ENCODE measurements at regions not wholly inside any gene's neighbourhood (a gene's known extent, or its start where the extent isn't known, plus 50 kb on each side); places are given as distances from the start of the nearest gene placed in this dataset.
A peak's percentile ranks its signal among the peaks of the same experiment; 100 is the strongest.

- H3K4me1 Mint-ChIP-seq (ENCODE audit: low read depth), result peaks cover 6% of the 10 kb centered on the region
- no peaks in the 10 kb centered on the region for H3K9me3 Mint-ChIP-seq
- H3K36me3 Mint-ChIP-seq (ENCODE audit: low read depth), result no peaks in the 10 kb centered on the region
- peak; percentile 51 for DNase-seq
- H3K27ac Mint-ChIP-seq, result no peak overlapping the region
- no peak overlapping the region for H3K4me3 Mint-ChIP-seq
- peaks cover 11% of the 10 kb centered on the region for H3K27me3 Mint-ChIP-seq
Measured at GRCh38 chr16:66315210-66315825, 51.2 kb upstream of the CDH5 start.

- H3K4me1 Mint-ChIP-seq (ENCODE audit: low read depth), result peaks cover 6% of the 10 kb centered on the region
- H3K4me3 Mint-ChIP-seq, result no peak overlapping the region
- DNase-seq, result no peak
- H3K36me3 Mint-ChIP-seq (ENCODE audit: low read depth), result no peaks in the 10 kb centered on the region
- no peaks in the 10 kb centered on the region for H3K9me3 Mint-ChIP-seq
- peaks cover 5% of the 10 kb centered on the region for H3K27me3 Mint-ChIP-seq
- no peak overlapping the region for H3K27ac Mint-ChIP-seq
Measured at GRCh38 chr16:66311306-66311705, 55.2 kb upstream of the CDH5 start.

- DNase-seq, result no peak
- Mint-ChIP-seq H3K27me3 (peaks cover 3% of the 10 kb centered on the region), H3K9me3 (no peaks in the 10 kb centered on the region), H3K4me3 (no peak overlapping the region), H3K27ac (no peak overlapping the region), H3K36me3 (ENCODE audit: low read depth) (no peaks in the 10 kb centered on the region), H3K4me1 (ENCODE audit: low read depth) (no peaks in the 10 kb centered on the region)
Measured at GRCh38 chr16:66309215-66309807, 57.2 kb upstream of the CDH5 start.

GRCh38 chr16:66308096-66308495 lies 58.4 kb upstream of the CDH5 start:
- no peak for DNase-seq
- no peaks in the 10 kb centered on the region for H3K27me3 Mint-ChIP-seq
- no peaks in the 10 kb centered on the region for H3K4me1 Mint-ChIP-seq (ENCODE audit: low read depth)
- no peaks in the 10 kb centered on the region for H3K36me3 Mint-ChIP-seq (ENCODE audit: low read depth)
- no peaks in the 10 kb centered on the region for H3K9me3 Mint-ChIP-seq
- H3K4me3 Mint-ChIP-seq, result no peak overlapping the region
- H3K27ac Mint-ChIP-seq, result no peak overlapping the region

GRCh38 chr16:66306366-66307150 lies 59.9 kb upstream of the CDH5 start:
- H3K4me1 Mint-ChIP-seq (ENCODE audit: low read depth), result no peaks in the 10 kb centered on the region
- H3K27me3 Mint-ChIP-seq, result no peaks in the 10 kb centered on the region
- no peak for DNase-seq
- no peaks in the 10 kb centered on the region for H3K36me3 Mint-ChIP-seq (ENCODE audit: low read depth)
- no peaks in the 10 kb centered on the region for H3K9me3 Mint-ChIP-seq
- H3K27ac Mint-ChIP-seq, result no peak overlapping the region
- H3K4me3 Mint-ChIP-seq, result no peak overlapping the region

- H3K4me1 Mint-ChIP-seq (ENCODE audit: low read depth), result no peaks in the 10 kb centered on the region
- H3K4me3 Mint-ChIP-seq, result no peak overlapping the region
- no peak for DNase-seq
- no peaks in the 10 kb centered on the region for H3K27me3 Mint-ChIP-seq
- no peaks in the 10 kb centered on the region for H3K9me3 Mint-ChIP-seq
- H3K36me3 Mint-ChIP-seq (ENCODE audit: low read depth), result no peaks in the 10 kb centered on the region
- no peak overlapping the region for H3K27ac Mint-ChIP-seq
Measured at GRCh38 chr16:66304961-66305360, 61.5 kb upstream of the CDH5 start.

GRCh38 chr16:66304151-66304550 lies 62.3 kb upstream of the CDH5 start:
- H3K9me3 Mint-ChIP-seq, result peaks cover under 1% of the 10 kb centered on the region
- DNase-seq, result no peak

GRCh38 chr16:66300501-66300900 lies 66.0 kb upstream of the CDH5 start:
- no peaks in the 10 kb centered on the region for H3K27me3 Mint-ChIP-seq
- H3K36me3 Mint-ChIP-seq (ENCODE audit: low read depth), result no peaks in the 10 kb centered on the region
- DNase-seq, result no peak
- H3K27ac Mint-ChIP-seq, result no peak overlapping the region
- H3K4me3 Mint-ChIP-seq, result no peak overlapping the region
- H3K9me3 Mint-ChIP-seq, result peaks cover 3% of the 10 kb centered on the region
- peaks cover 9% of the 10 kb centered on the region for H3K4me1 Mint-ChIP-seq (ENCODE audit: low read depth)

More at GRCh38 chr16:66304151-66304550, 62.3 kb upstream of the CDH5 start:
- no peaks in the 10 kb centered on the region for H3K36me3 Mint-ChIP-seq (ENCODE audit: low read depth)
- H3K4me1 Mint-ChIP-seq (ENCODE audit: low read depth), result peaks cover 7% of the 10 kb centered on the region
- H3K27ac Mint-ChIP-seq, result no peak overlapping the region
- no peaks in the 10 kb centered on the region for H3K27me3 Mint-ChIP-seq
- no peak overlapping the region for H3K4me3 Mint-ChIP-seq

- no peaks in the 10 kb centered on the region for H3K27me3 Mint-ChIP-seq
- peaks cover 9% of the 10 kb centered on the region for H3K4me1 Mint-ChIP-seq (ENCODE audit: low read depth)
- DNase-seq, result no peak
- H3K27ac Mint-ChIP-seq, result no peak overlapping the region
- no peaks in the 10 kb centered on the region for H3K36me3 Mint-ChIP-seq (ENCODE audit: low read depth)
- no peak overlapping the region for H3K4me3 Mint-ChIP-seq
- H3K9me3 Mint-ChIP-seq, result peaks cover 3% of the 10 kb centered on the region
Measured at GRCh38 chr16:66300037-66300436, 66.5 kb upstream of the CDH5 start.

- H3K36me3 Mint-ChIP-seq (ENCODE audit: low read depth), result no peaks in the 10 kb centered on the region
- DNase-seq, result no peak
- H3K27ac Mint-ChIP-seq, result no peak overlapping the region
- peaks cover 9% of the 10 kb centered on the region for H3K4me1 Mint-ChIP-seq (ENCODE audit: low read depth)
- no peaks in the 10 kb centered on the region for H3K27me3 Mint-ChIP-seq
- no peak overlapping the region for H3K4me3 Mint-ChIP-seq
- peaks cover 3% of the 10 kb centered on the region for H3K9me3 Mint-ChIP-seq
Measured at GRCh38 chr16:66299349-66299748, 67.1 kb upstream of the CDH5 start.

- Mint-ChIP-seq H3K27ac (no peak overlapping the region), H3K27me3 (peaks cover 2% of the 10 kb centered on the region), H3K4me3 (no peak overlapping the region), H3K36me3 (ENCODE audit: low read depth) (no peaks in the 10 kb centered on the region), H3K9me3 (peaks cover 3% of the 10 kb centered on the region), H3K4me1 (ENCODE audit: low read depth) (peaks cover 9% of the 10 kb centered on the region)
- no peak for DNase-seq
Measured at GRCh38 chr16:66298571-66299120, 67.8 kb upstream of the CDH5 start.

- DNase-seq, result no peak
- peaks cover 3% of the 10 kb centered on the region for H3K9me3 Mint-ChIP-seq
- no peak overlapping the region for H3K4me3 Mint-ChIP-seq
- H3K4me1 Mint-ChIP-seq (ENCODE audit: low read depth), result peaks cover 9% of the 10 kb centered on the region
- H3K36me3 Mint-ChIP-seq (ENCODE audit: low read depth), result no peaks in the 10 kb centered on the region
- H3K27me3 Mint-ChIP-seq, result peaks cover 8% of the 10 kb centered on the region
- H3K27ac Mint-ChIP-seq, result no peak overlapping the region
Measured at GRCh38 chr16:66298006-66298405, 68.5 kb upstream of the CDH5 start.

GRCh38 chr16:66296591-66296990 lies 69.9 kb upstream of the CDH5 start:
- Mint-ChIP-seq H3K4me1 (ENCODE audit: low read depth) (peaks cover 9% of the 10 kb centered on the region), H3K36me3 (ENCODE audit: low read depth) (no peaks in the 10 kb centered on the region), H3K27ac (no peak overlapping the region), H3K4me3 (no peak overlapping the region), H3K27me3 (peaks cover 17% of the 10 kb centered on the region), H3K9me3 (peaks cover 3% of the 10 kb centered on the region)
- DNase-seq, result no peak

GRCh38 chr16:66295761-66296546 lies 70.5 kb upstream of the CDH5 start:
- Mint-ChIP-seq H3K36me3 (ENCODE audit: low read depth) (no peaks in the 10 kb centered on the region), H3K9me3 (peaks cover 3% of the 10 kb centered on the region), H3K4me1 (ENCODE audit: low read depth) (peaks cover 9% of the 10 kb centered on the region), H3K4me3 (no peak overlapping the region), H3K27me3 (peaks cover 17% of the 10 kb centered on the region), H3K27ac (no peak overlapping the region)
- DNase-seq, result peak; percentile 9
